NCI-H146 treated with DMSO at 0.1 percent for 48 hours (cell line): ENCODE measurements at regions not wholly inside any gene's neighbourhood (a gene's known extent, or its start where the extent isn't known, plus 50 kb on each side); places are given as distances from the start of the nearest gene placed in this dataset.

Experiments
- DNase-seq: peaks from one replicate; lab custom pipeline; 2025; ENCODE audit not compliant: unreplicated experiment; lab: John Stamatoyannopoulos, UW

GRCh38 chr7:31175672-31176071 is 123.6 kb downstream of the ADCYAP1R1 start:
- DNase-seq, result no peak

- DNase-seq, result no peak
Measured at GRCh38 chr7:31171984-31172383, 119.9 kb downstream of the ADCYAP1R1 start.

- no peak for DNase-seq
Measured at GRCh38 chr7:31171216-31171785, 119.2 kb downstream of the ADCYAP1R1 start.
